ENCODE measurements at regions not wholly inside any gene's neighbourhood (a gene's known extent, or its start where the extent isn't known, plus 50 kb on each side); places are given as distances from the start of the nearest gene placed in this dataset.

GRCh38 chr6:55666606-55667225 is 87.7 kb upstream of the HMGCLL1 start:
- Histone ChIP-seq H3K4me3 (no peak overlapping the region), H3K4me1 (ENCODE audit: insufficient read depth) (no peaks in the 10 kb centered on the region), H3K79me2 (ENCODE audit: insufficient read depth) (no peaks in the 10 kb centered on the region), H4K20me1 (ENCODE audit: insufficient read depth) (no peaks in the 10 kb centered on the region), H3K36me3 (ENCODE audit: low read depth) (no peaks in the 10 kb centered on the region), H3K9me2 (ENCODE audit: insufficient read depth) (no peaks in the 10 kb centered on the region; the same call in 1 of the 2 replicates), H3K9ac (no peak overlapping the region), H3K27ac (no peak overlapping the region), H2AFZ (no peak overlapping the region), H3K4me2 (ENCODE audit: unreplicated experiment) (no peak overlapping the region), H3F3A (ENCODE audit: insufficient read depth) (no peaks in the 10 kb centered on the region), H3K9me3 (ENCODE audit: low read depth) (no peaks in the 10 kb centered on the region), H3K27me3 (replicated peaks; ENCODE audit: insufficient read depth) (no peaks in the 10 kb centered on the region)
- WGBS, 2 experiments (ENCODE audit: low coverage in 1 of 2, low lambda C conversion rate in 2 of 2, missing lambda C conversion rate in 2 of 2): 23 to 41% methylated on average over 2 of the region's 2 CpGs
- TF ChIP-seq EZH2 (IDR thresholded peaks at IDR 0.05; ENCODE audit: insufficient read depth, poor library complexity, severe bottlenecking): no peak
- TF ChIP-seq EZH2phosphoT487 (IDR thresholded peaks at IDR 0.05; ENCODE audit: insufficient read depth, low read depth): no peak
- in situ Hi-C loops (cut with MboI): no loop called here
- DNase-seq: no peak

DNA sequence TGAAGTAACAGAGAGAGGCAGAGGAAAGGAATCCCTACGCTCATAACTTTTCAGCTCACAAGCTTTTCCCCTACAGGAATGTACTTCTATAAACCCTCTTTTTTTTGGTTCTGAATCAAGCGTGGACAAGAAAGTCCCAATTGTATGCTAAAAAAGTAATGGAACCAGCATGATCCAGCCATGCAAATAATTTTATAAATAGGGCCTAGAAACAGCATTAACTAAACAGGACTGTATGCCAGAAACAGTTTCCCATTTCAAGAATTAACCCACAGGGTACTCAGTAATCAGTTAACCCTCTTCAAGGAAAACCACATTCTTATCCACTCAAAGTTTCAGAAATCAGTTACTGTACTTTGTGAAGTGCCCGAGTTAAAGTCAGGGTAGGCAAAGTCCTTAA is 87.0 kb upstream of the HMGCLL1 start:
- no peak for DNase-seq
- Histone ChIP-seq H3K9me2 (ENCODE audit: insufficient read depth) (no peaks in the 10 kb centered on the region; the same call in 1 of the 2 replicates), H3K36me3 (ENCODE audit: low read depth) (no peaks in the 10 kb centered on the region), H2AFZ (no peak overlapping the region), H3K4me3 (no peak overlapping the region), H3K4me2 (ENCODE audit: unreplicated experiment) (no peak overlapping the region), H3K27ac (no peak overlapping the region), H3K27me3 (replicated peaks; ENCODE audit: insufficient read depth) (no peaks in the 10 kb centered on the region; the same call in 1 of the 2 replicates), H3K9ac (no peak overlapping the region), H4K20me1 (ENCODE audit: insufficient read depth) (no peaks in the 10 kb centered on the region), H3F3A (ENCODE audit: insufficient read depth) (no peaks in the 10 kb centered on the region), H3K4me1 (ENCODE audit: insufficient read depth) (no peaks in the 10 kb centered on the region), H3K9me3 (ENCODE audit: low read depth) (no peaks in the 10 kb centered on the region), H3K79me2 (ENCODE audit: insufficient read depth) (no peaks in the 10 kb centered on the region)
- in situ Hi-C loops (cut with MboI): no loop called here
- TF ChIP-seq EZH2phosphoT487 (IDR thresholded peaks at IDR 0.05; ENCODE audit: insufficient read depth, low read depth) (no peak), EZH2 (IDR thresholded peaks at IDR 0.05; ENCODE audit: insufficient read depth, poor library complexity, severe bottlenecking) (no peak)
- 64 to 75% methylated on average over 3 of the region's 3 CpGs for WGBS, 2 experiments (ENCODE audit: low coverage in 1 of 2, low lambda C conversion rate in 2 of 2, missing lambda C conversion rate in 2 of 2)

DNA sequence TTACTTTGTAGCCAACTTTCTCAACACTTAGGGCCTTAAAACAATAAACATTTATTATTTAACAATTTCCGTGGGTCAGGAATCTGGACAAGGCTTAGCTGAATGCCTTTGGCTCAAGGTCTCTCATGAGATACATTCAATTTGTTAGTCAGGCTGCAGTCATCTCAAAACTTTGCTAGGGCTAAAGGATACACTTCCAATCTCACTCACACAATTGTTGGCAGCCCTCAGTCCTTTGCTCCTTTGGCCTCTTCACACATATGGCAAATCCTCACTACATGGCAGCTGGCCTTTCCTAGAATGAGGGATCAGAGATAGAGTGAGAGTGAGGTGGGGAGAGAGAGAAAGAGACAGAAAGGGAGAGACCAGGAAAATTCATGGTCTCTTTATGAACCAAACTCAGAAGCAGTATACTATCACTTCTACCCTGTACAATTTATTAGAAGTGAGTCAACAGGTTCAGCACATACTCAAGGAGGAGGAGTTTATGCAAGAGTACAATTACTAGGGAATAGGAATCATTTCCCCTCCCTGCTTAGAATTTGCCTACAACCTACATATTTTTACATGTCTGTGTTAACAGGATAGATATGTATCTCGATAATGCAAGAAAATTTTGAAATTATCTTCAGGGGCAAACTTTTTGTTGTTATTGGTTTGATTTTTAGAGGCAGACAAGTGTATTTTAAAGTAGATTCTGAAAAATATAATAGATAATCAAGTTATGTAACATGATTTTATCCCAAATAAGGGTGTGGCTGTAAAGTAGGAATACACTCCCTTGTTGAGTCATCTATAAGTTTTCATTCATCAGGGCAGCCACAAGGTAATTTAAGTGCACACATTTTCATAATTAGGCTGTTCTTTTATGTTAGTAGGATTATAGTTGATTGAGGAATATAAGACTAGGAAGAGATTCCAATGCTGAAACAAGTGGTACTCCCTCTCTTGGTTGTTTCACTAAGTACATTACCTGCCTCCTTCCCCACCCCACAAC is 85.9 kb upstream of the HMGCLL1 start:
- Histone ChIP-seq H3K4me2 (ENCODE audit: unreplicated experiment) (no peak overlapping the region), H3K27me3 (replicated peaks; ENCODE audit: insufficient read depth) (no peaks in the 10 kb centered on the region; the same call in 1 of the 2 replicates), H3K36me3 (ENCODE audit: low read depth) (no peaks in the 10 kb centered on the region), H3K9ac (no peak overlapping the region), H3K9me3 (ENCODE audit: low read depth) (no peaks in the 10 kb centered on the region), H2AFZ (no peak overlapping the region), H3K4me3 (no peak overlapping the region), H4K20me1 (ENCODE audit: insufficient read depth) (no peaks in the 10 kb centered on the region), H3K79me2 (ENCODE audit: insufficient read depth) (no peaks in the 10 kb centered on the region), H3K9me2 (ENCODE audit: insufficient read depth) (no peaks in the 10 kb centered on the region), H3K27ac (no peak overlapping the region), H3F3A (ENCODE audit: insufficient read depth) (no peaks in the 10 kb centered on the region), H3K4me1 (ENCODE audit: insufficient read depth) (no peaks in the 10 kb centered on the region)
- no peak for TF ChIP-seq EZH2phosphoT487 (IDR thresholded peaks at IDR 0.05; ENCODE audit: insufficient read depth, low read depth)
- TF ChIP-seq EZH2 (IDR thresholded peaks at IDR 0.05; ENCODE audit: insufficient read depth, poor library complexity, severe bottlenecking): no peak
- peak; percentile 8 for DNase-seq
- WGBS, 2 experiments (ENCODE audit: low coverage in 1 of 2, low lambda C conversion rate in 2 of 2, missing lambda C conversion rate in 2 of 2): 40 to 51% methylated on average over 2 of the region's 2 CpGs
- in situ Hi-C loops (cut with MboI): no loop called here

DNA sequence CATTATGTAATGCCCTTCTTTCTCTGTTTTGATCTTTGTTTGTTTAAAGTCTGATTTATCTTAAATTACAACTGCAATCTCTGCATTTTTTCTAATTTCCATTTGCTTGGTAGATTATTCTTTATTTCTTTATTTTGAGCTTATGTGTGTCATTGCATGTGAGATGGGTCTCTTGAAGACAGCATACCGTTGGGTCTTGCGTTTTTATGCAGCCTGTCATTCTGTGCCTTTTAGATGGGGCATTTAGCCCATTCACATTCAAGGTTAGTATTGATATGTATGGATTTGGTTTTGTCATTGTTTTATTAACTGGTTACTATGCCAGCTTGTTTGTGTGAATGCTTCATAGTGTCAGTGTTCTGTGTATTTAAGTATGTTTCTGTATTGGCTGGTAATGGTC is 84.9 kb upstream of the HMGCLL1 start:
- Histone ChIP-seq H3K79me2 (ENCODE audit: insufficient read depth) (no peaks in the 10 kb centered on the region), H4K20me1 (ENCODE audit: insufficient read depth) (no peaks in the 10 kb centered on the region), H3K4me1 (ENCODE audit: insufficient read depth) (no peaks in the 10 kb centered on the region), H2AFZ (no peak overlapping the region), H3K9ac (no peak overlapping the region), H3K27ac (no peak overlapping the region), H3F3A (ENCODE audit: insufficient read depth) (no peaks in the 10 kb centered on the region), H3K4me2 (ENCODE audit: unreplicated experiment) (no peak overlapping the region), H3K27me3 (replicated peaks; ENCODE audit: insufficient read depth) (no peaks in the 10 kb centered on the region; the same call in 1 of the 2 replicates), H3K4me3 (no peak overlapping the region), H3K9me2 (ENCODE audit: insufficient read depth) (no peaks in the 10 kb centered on the region), H3K9me3 (ENCODE audit: low read depth) (no peaks in the 10 kb centered on the region), H3K36me3 (ENCODE audit: low read depth) (no peaks in the 10 kb centered on the region)
- WGBS, 2 experiments (ENCODE audit: low coverage in 1 of 2, low lambda C conversion rate in 2 of 2, missing lambda C conversion rate in 2 of 2): 68 to 71% methylated on average over 2 of the region's 2 CpGs
- in situ Hi-C loops (cut with MboI): no loop called here
- no peak for DNase-seq
- no peak for TF ChIP-seq EZH2phosphoT487 (IDR thresholded peaks at IDR 0.05; ENCODE audit: insufficient read depth, low read depth)
- no peak for TF ChIP-seq EZH2 (IDR thresholded peaks at IDR 0.05; ENCODE audit: insufficient read depth, poor library complexity, severe bottlenecking)
